ENCODE measurements at regions not wholly inside any gene's neighbourhood (a gene's known extent, or its start where the extent isn't known, plus 50 kb on each side); places are given as distances from the start of the nearest gene placed in this dataset.

DNA sequence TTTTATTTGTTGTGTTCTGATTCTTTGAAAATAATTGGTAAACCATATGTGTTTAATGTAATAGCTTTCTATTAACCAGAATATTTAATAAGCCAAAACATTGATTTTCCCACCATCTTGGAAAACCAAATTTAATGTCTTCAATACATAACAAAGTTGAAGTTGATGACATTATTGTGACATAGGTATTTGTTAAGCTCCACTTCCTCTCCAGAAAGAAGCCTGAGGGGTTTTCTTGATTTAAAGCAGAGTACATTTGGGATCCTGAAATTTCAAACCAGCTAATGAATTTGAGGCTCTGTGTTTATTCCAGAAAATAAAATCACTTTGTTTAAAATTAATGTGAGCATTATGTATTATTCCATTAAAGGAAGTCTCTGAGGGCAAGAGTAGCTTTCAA is 106.3 kb downstream of the PERP start:
- H3K4me3 ChIP-seq = no peak overlapping the region

GRCh38 chr6:138001750-138002349 is 105.4 kb downstream of the PERP start:
- Histone ChIP-seq H3K27ac (ENCODE audit: extremely low read depth, low read depth, low read length) (no peak overlapping the region), H3K4me3 (no peak overlapping the region), H3K27me3 (ENCODE audit: control insufficient read depth in 2 of 2, insufficient read depth in 2 of 2, low read length in 2 of 2) (peaks cover 4 to 7% of the 10 kb centered on the region in 2 experiments; a peak in 2 of 5 replicates), H3K4me2 (ENCODE audit: insufficient read depth, low read length) (no peak overlapping the region), H2AFZ (ENCODE audit: low read depth, low read length) (no peak overlapping the region), H3K36me3 (ENCODE audit: control insufficient read depth, insufficient read depth, low read length) (no peaks in the 10 kb centered on the region), H3K9ac (ENCODE audit: insufficient read depth in 1 of 2, low read depth in 2 of 2, low read length in 2 of 2) (no peak overlapping the region), H3K4me1 (replicated peaks in 1 of 2; ENCODE audit: control insufficient read depth in 2 of 2, insufficient read depth in 2 of 2, low read length in 2 of 2) (no peaks in the 10 kb centered on the region), H4K20me1 (replicated peaks; ENCODE audit: control insufficient read depth, insufficient read depth, low read length) (no peaks in the 10 kb centered on the region), H3K79me2 (ENCODE audit: control insufficient read depth, insufficient read depth, low read length) (no peaks in the 10 kb centered on the region), H3K9me1 (ENCODE audit: control insufficient read depth, insufficient read depth, low read length) (no peaks in the 10 kb centered on the region), H3K9me3 (replicated peaks; ENCODE audit: control insufficient read depth, insufficient read depth, low read depth, low read length) (no peaks in the 10 kb centered on the region)
- DNase-seq (ENCODE audit: extremely low read depth in 1 of 4, low spot score in 3 of 4) (peak; percentile 48 to 74 (median 58)), FAIRE-seq (peak; percentile 84), ATAC-seq (peak; percentile 60)
- ChIA-PET POLR2A (no interaction called here), CTCF (ENCODE audit: low intra/inter-chr PET ratio) (interaction anchor here (0.7 to 2.9 kb wide), 4 partner anchors 107 to 297 kb away, joined by 3 to 28 read pairs (median 8); partner anchors contain the start of gene PERP)
- in situ Hi-C loops (cut with MboI) = loop anchor here (5.0 kb wide), 2 partner anchors 110 to 295 kb away; no protein-coding TSS in a partner anchor
- intact Hi-C loops (cut with micrococcal nuclease) = loop anchor here (1.0 to 10.0 kb wide), 4 partner anchors 107 to 727 kb away; partner anchors contain the start of genes HEBP2 and OLIG3
- BruUV-seq (replicated peaks) = no TSS peak
- 5% methylated on average over 6 of the region's 6 CpGs for WGBS (ENCODE audit: insufficient coverage, low coverage, missing lambda C conversion rate)
- TF ChIP-seq KLF16 (IDR thresholded peaks at IDR 0.05) (peak; percentile 29; the same call in 1 of the 2 replicates), ZNF586 (CRISPR knock-in tag; conservative IDR thresholded peaks at IDR 0.05) (no peak), RB1 (IDR thresholded peaks at IDR 0.05; ENCODE audit: low read depth) (0 out of 2 replicates have a peak, but pooled peaks have one; percentile 16), HMBOX1 (IDR thresholded peaks at IDR 0.05) (0 out of 2 replicates have a peak, but pooled peaks have one; percentile 44), TFAP4 (CRISPR knock-in tag; IDR thresholded peaks at IDR 0.05; ENCODE audit: borderline replicate concordance) (no peak), FOXK2 (conservative IDR thresholded peaks at IDR 0.05 in 1 of 2, IDR thresholded peaks at IDR 0.05 in 1 of 2; ENCODE audit: low read depth in 2 of 2) (no peak), E2F3 (CRISPR knock-in tag; IDR thresholded peaks at IDR 0.05) (no peak), GATA2 (CRISPR knock-in tag; IDR thresholded peaks at IDR 0.05) (peak; percentile 54; the same call in 1 of the 2 replicates), ARID2 (IDR thresholded peaks at IDR 0.05) (peak; percentile 64; the same call in 1 of the 2 replicates), SMC3 (conservative IDR thresholded peaks at IDR 0.05; ENCODE audit: insufficient read depth, low read depth, low read length) (peak; percentile 61)

More for the DNA sequence above, 106.3 kb downstream of the PERP start:
- FAIRE-seq (no peak), DNase-seq (ENCODE audit: extremely low read depth in 1 of 4, low spot score in 3 of 4) (no peak), ATAC-seq (no peak)
- H3K9ac ChIP-seq (ENCODE audit: insufficient read depth in 1 of 2, low read depth in 2 of 2, low read length in 2 of 2) = no peak overlapping the region
- H3K4me1 ChIP-seq (replicated peaks in 1 of 2; ENCODE audit: control insufficient read depth in 2 of 2, insufficient read depth in 2 of 2, low read length in 2 of 2) = no peaks in the 10 kb centered on the region
- H3K36me3 ChIP-seq (ENCODE audit: control insufficient read depth, insufficient read depth, low read length) = no peaks in the 10 kb centered on the region
- H3K27me3 ChIP-seq (ENCODE audit: control insufficient read depth in 2 of 2, insufficient read depth in 2 of 2, low read length in 2 of 2) = peaks cover 4 to 7% of the 10 kb centered on the region in 2 experiments; a peak in 2 of 5 replicates
- CTCF ChIA-PET (ENCODE audit: low intra/inter-chr PET ratio) = interaction anchor here (0.7 to 2.9 kb wide), 4 partner anchors 108 to 296 kb away, joined by 3 to 28 read pairs (median 8); partner anchors contain the start of gene PERP
- no peak overlapping the region for H2AFZ ChIP-seq (ENCODE audit: low read depth, low read length)
- intact Hi-C loops (cut with micrococcal nuclease) (loop anchor here (1.0 to 10.0 kb wide), 4 partner anchors 108 to 726 kb away; partner anchors contain the start of genes HEBP2 and OLIG3), in situ Hi-C loops (cut with MboI) (loop anchor here (5.0 kb wide), 2 partner anchors 111 to 294 kb away; no protein-coding TSS in a partner anchor)
- BruUV-seq (replicated peaks) = no TSS peak
- H3K9me1 ChIP-seq (ENCODE audit: control insufficient read depth, insufficient read depth, low read length) = no peaks in the 10 kb centered on the region
- H3K79me2 ChIP-seq (ENCODE audit: control insufficient read depth, insufficient read depth, low read length) = no peaks in the 10 kb centered on the region
- POLR2A ChIA-PET = interaction anchor here (0.6 to 1.0 kb wide), 2 partner anchors 11 to 12 kb away, joined by 3 to 4 read pairs; no protein-coding TSS in a partner anchor
- TF ChIP-seq HLTF (IDR thresholded peaks at IDR 0.05) = no peak
- TF ChIP-seq POLR2H (tag; IDR thresholded peaks at IDR 0.05; ENCODE audit: low read depth) = 0 out of 2 replicates have a peak, but pooled peaks have one; percentile 38
- H3K4me2 ChIP-seq (ENCODE audit: insufficient read depth, low read length) = no peak overlapping the region
- no peak overlapping the region for H3K27ac ChIP-seq (ENCODE audit: extremely low read depth, low read depth, low read length)
- no peaks in the 10 kb centered on the region for H3K9me3 ChIP-seq (replicated peaks; ENCODE audit: control insufficient read depth, insufficient read depth, low read depth, low read length)
- no peaks in the 10 kb centered on the region for H4K20me1 ChIP-seq (replicated peaks; ENCODE audit: control insufficient read depth, insufficient read depth, low read length)

Measured in K562 (cell line).